Testis (tissue), 2 donors: ENCODE measurements at regions not wholly inside any gene's neighbourhood (a gene's known extent, or its start where the extent isn't known, plus 50 kb on each side); places are given as distances from the start of the nearest gene placed in this dataset.

Experiments
- DNase-seq: peaks from one replicate; pipeline ENCODE4 v3.0.0-alpha.2; 2019
- H3K27ac ChIP-seq, 2 donors: fragments of 200-600 bp; sonication (generic); one replicate each; pipeline ENCODE4 v1.5.1; 2019
- H3K27me3 ChIP-seq: fragments of 200-600 bp; sonication (generic); one replicate; pipeline ENCODE4 v1.5.1; 2019
- H3K36me3 ChIP-seq: fragments of 200-600 bp; sonication (generic); one replicate; pipeline ENCODE4 v1.5.1; 2017; ENCODE audit warnings: low read depth; ENCODE audit errors: missing control alignments
- H3K4me1 ChIP-seq: fragments of 200-600 bp; sonication (generic); one replicate; pipeline ENCODE4 v1.5.1; 2019
- H3K4me3 ChIP-seq, 2 donors: fragments of 200-600 bp; sonication (generic); one replicate each; pipeline ENCODE4 v1.5.1; 2017 to 2019
- H3K9me3 ChIP-seq: fragments of 200-600 bp; sonication (generic); one replicate; pipeline ENCODE4 v1.5.1; 2017
- CTCF ChIP-seq, 3 experiments: fragments of 450-650 bp in 2 of 3; fragments of 200-600 bp in 1 of 3; sonication (generic) in 1 of 3; IDR thresholded peaks; one replicate each; pipeline ENCODE4 v1.5.1; 2016 to 2019; ENCODE audit warnings: antibody characterized with exemption in 3 of 3, mild to moderate bottlenecking in 2 of 3, moderate library complexity in 1 of 3
- POLR2A ChIP-seq: fragments of 450-650 bp; IDR thresholded peaks from one replicate; pipeline ENCODE4 v1.6.1; 2017; ENCODE audit warnings: antibody characterized with exemption, mild to moderate bottlenecking, moderate library complexity
- WGBS, 2 donors: methylation state at CpG; one replicate each; pipeline ENCODE4 v1.1.5; 2018; 5-methylcytosine and 5-hydroxymethylcytosine counted together
- intact Hi-C: fragments of 100-400 bp; cut with DNase I; formaldehyde crosslinking; loops from one replicate; pipeline ENCODE4 v1.15.1; 2023; ENCODE audit warnings: low total_unique reads

GRCh38 chr18:22355598-22355997 lies 62.1 kb downstream of the CTAGE1 start:
- TF ChIP-seq CTCF (IDR thresholded peaks at IDR 0.05) (no peak), POLR2A (no peak)
- Histone ChIP-seq H3K36me3 (no peaks in the 10 kb centered on the region), H3K4me1 (no peaks in the 10 kb centered on the region), H3K27ac (peak overlapping the region in 1 of 2 donors; percentile 34), H3K4me3 (no peak overlapping the region), H3K9me3 (no peaks in the 10 kb centered on the region), H3K27me3 (no peaks in the 10 kb centered on the region)
- no peak for DNase-seq
- 36 to 49% methylated on average over 6 of the region's 6 CpGs for WGBS, 2 donors
- intact Hi-C loops, result no loop called here

GRCh38 chr18:22355069-22355468 lies 62.6 kb downstream of the CTAGE1 start:
- Histone ChIP-seq H3K4me1 (peaks cover 3% of the 10 kb centered on the region), H3K27me3 (no peaks in the 10 kb centered on the region), H3K27ac (peak overlapping the region in 1 of 2 donors; percentile 55), H3K4me3 (no peak overlapping the region), H3K36me3 (no peaks in the 10 kb centered on the region), H3K9me3 (no peaks in the 10 kb centered on the region)
- intact Hi-C loops, result no loop called here
- no peak for DNase-seq
- TF ChIP-seq CTCF (IDR thresholded peaks at IDR 0.05), result no peak
- TF ChIP-seq POLR2A, result no peak
- 63 to 70% methylated on average over 6 of the region's 6 CpGs for whole genome bisulfite sequencing, 2 donors

- no peak overlapping the region for H3K4me3 ChIP-seq
Measured at GRCh38 chr18:22349966-22350365, 67.7 kb downstream of the CTAGE1 start.

GRCh38 chr18:22349317-22349898 lies 68.3 kb downstream of the CTAGE1 start:
- peak; percentile 40 for DNase-seq
- WGBS, 2 donors, result 18 to 21% methylated on average over 11 of the region's 11 CpGs
- peak overlapping the region; percentile 56 to 62 for H3K4me3 ChIP-seq

More at GRCh38 chr18:22349966-22350365, 67.7 kb downstream of the CTAGE1 start:
- TF ChIP-seq CTCF (IDR thresholded peaks at IDR 0.05), result no peak
- TF ChIP-seq POLR2A, result no peak
- intact Hi-C loops, result loop anchor here (5.0 to 10.0 kb wide), 2 partner anchors 178 to 205 kb away; no protein-coding TSS in a partner anchor
- no peak for DNase-seq
- H3K36me3 ChIP-seq, result no peaks in the 10 kb centered on the region
- H3K4me1 ChIP-seq, result peaks cover 36% of the 10 kb centered on the region
- no peaks in the 10 kb centered on the region for H3K27me3 ChIP-seq
- H3K9me3 ChIP-seq, result no peaks in the 10 kb centered on the region
- WGBS, 2 donors, result 47 to 56% methylated on average over 8 of the region's 8 CpGs
- H3K27ac ChIP-seq, result peak overlapping the region; percentile 79 to 89

More at GRCh38 chr18:22349317-22349898, 68.3 kb downstream of the CTAGE1 start:
- H3K9me3 ChIP-seq, result no peaks in the 10 kb centered on the region
- intact Hi-C loops, result loop anchor here (5.0 to 10.0 kb wide), 2 partner anchors 177 to 205 kb away; no protein-coding TSS in a partner anchor
- H3K27me3 ChIP-seq, result no peaks in the 10 kb centered on the region
- H3K27ac ChIP-seq, result peak overlapping the region; percentile 79 to 89
- TF ChIP-seq POLR2A (no peak), CTCF (IDR thresholded peaks at IDR 0.05) (no peak)
- no peaks in the 10 kb centered on the region for H3K36me3 ChIP-seq
- peaks cover 36% of the 10 kb centered on the region for H3K4me1 ChIP-seq
